Caco-2 (cell line): ENCODE measurements at regions not wholly inside any gene's neighbourhood (a gene's known extent, or its start where the extent isn't known, plus 50 kb on each side); places are given as distances from the start of the nearest gene placed in this dataset.

Experiments used
- BruUV-seq: library from RNA; stranded (reverse); fragments of 400-500 nt; replicated peaks from 2 replicates; lab custom pipeline; 2021; lab: Mats Ljungman, UMichigan
- CTCF ChIA-PET: fragments of 300-600 bp; sonication (Branson Sonifier 250); formaldehyde crosslinking; loops from one replicate; lab custom pipeline; 2022; ENCODE audit warnings: antibody characterized with exemption; lab: Charles Lee
- POLR2A ChIA-PET: fragments of 300-600 bp; sonication (Branson Sonifier 250); formaldehyde crosslinking; loops from one replicate; lab custom pipeline; 2022; ENCODE audit warnings: antibody characterized with exemption; lab: Charles Lee
- DNase-seq, 2 experiments: peaks; one replicate each; pipeline versions ENCODE4 v3.0.0 to v3.0.0-alpha.2; 2020 to 2022
- H3K27me3 ChIP-seq: replicated peaks from 2 replicates; pipeline ENCODE4 v1.6.0; 2011; ENCODE audit warnings: low read length; ENCODE audit not compliant: control insufficient read depth, insufficient read depth
- H3K36me3 ChIP-seq: 2 replicates; pipeline ENCODE4 v1.5.1; 2011; ENCODE audit warnings: low read length; ENCODE audit not compliant: control insufficient read depth, insufficient read depth
- H3K4me1 ChIP-seq: fragments of 250-450 bp; sonication (Bioruptor Pico); 2 replicates; pipeline ENCODE4 v1.5.1; 2020; ENCODE audit warnings: mild to moderate bottlenecking
- H3K4me3 ChIP-seq: 2 replicates; pipeline ENCODE4 v1.5.1; 2011; ENCODE audit warnings: low read depth, mild to moderate bottlenecking, control low read depth, low read length
- H3K9me3 ChIP-seq: fragments of 250-450 bp; sonication (Bioruptor Pico); 2 replicates; pipeline ENCODE4 v1.5.1; 2020; ENCODE audit warnings: mild to moderate bottlenecking, moderate library complexity
- H3K27ac Mint-ChIP-seq: one replicate; pipeline ENCODE4 v1.8.0; 2022; ENCODE audit warnings: mixed read lengths; ENCODE audit not compliant: unreplicated experiment
- H3K27me3 Mint-ChIP-seq: one replicate; pipeline ENCODE4 v1.8.0; 2022; ENCODE audit warnings: mixed read lengths; ENCODE audit not compliant: insufficient read depth, unreplicated experiment
- H3K36me3 Mint-ChIP-seq: one replicate; pipeline ENCODE4 v1.8.0; 2022; ENCODE audit warnings: mild to moderate bottlenecking, mixed read lengths; ENCODE audit not compliant: insufficient read depth, unreplicated experiment
- H3K4me1 Mint-ChIP-seq: one replicate; pipeline ENCODE4 v1.8.0; 2022; ENCODE audit warnings: low read depth, mixed read lengths; ENCODE audit not compliant: unreplicated experiment
- H3K4me3 Mint-ChIP-seq: one replicate; pipeline ENCODE4 v1.8.0; 2022; ENCODE audit warnings: mild to moderate bottlenecking, moderate library complexity, mixed read lengths; ENCODE audit not compliant: unreplicated experiment
- H3K9me3 Mint-ChIP-seq: one replicate; pipeline ENCODE4 v1.8.0; 2022; ENCODE audit warnings: mixed read lengths; ENCODE audit not compliant: unreplicated experiment
- intact Hi-C: fragments of 100-400 bp; cut with micrococcal nuclease; formaldehyde crosslinking; loops from one replicate; pipeline ENCODE4 v1.10.0; 2022; ENCODE audit not compliant: unreplicated experiment
- TF ChIP-seq, protein P1 (sequence below), 2 experiments: fragments of 200-600 bp in 1 of 2; IDR thresholded peaks; 1 replicate in 1 of 2; 2 replicates in 1 of 2; pipeline versions ENCODE4 v1.5.1 to v1.8.0; 2011 to 2022; ENCODE audit warnings: antibody characterized with exemption in 1 of 2, control low read depth in 1 of 2, inconsistent platforms in 1 of 2, low read depth in 1 of 2, low read length in 1 of 2, mild to moderate bottlenecking in 1 of 2, moderate library complexity in 1 of 2; ENCODE audit not compliant: insufficient read depth in 1 of 2, severe bottlenecking in 1 of 2, unreplicated experiment in 1 of 2

GRCh38 chr1:239882967-239883366 is 208.7 kb upstream of the FMN2 start:
- no peaks in the 10 kb centered on the region for H3K4me1 ChIP-seq
- H3K9me3 ChIP-seq = no peaks in the 10 kb centered on the region
- Mint-ChIP-seq H3K36me3 (no peaks in the 10 kb centered on the region), H3K4me1 (no peaks in the 10 kb centered on the region), H3K9me3 (no peaks in the 10 kb centered on the region), H3K27ac (no peak overlapping the region), H3K4me3 (no peak overlapping the region), H3K27me3 (no peaks in the 10 kb centered on the region)
- DNase-seq = no peak
- BruUV-seq = no TSS peak
- no peaks in the 10 kb centered on the region for H3K36me3 ChIP-seq
- no peak overlapping the region for H3K4me3 ChIP-seq
- TF ChIP-seq, protein P1, sequence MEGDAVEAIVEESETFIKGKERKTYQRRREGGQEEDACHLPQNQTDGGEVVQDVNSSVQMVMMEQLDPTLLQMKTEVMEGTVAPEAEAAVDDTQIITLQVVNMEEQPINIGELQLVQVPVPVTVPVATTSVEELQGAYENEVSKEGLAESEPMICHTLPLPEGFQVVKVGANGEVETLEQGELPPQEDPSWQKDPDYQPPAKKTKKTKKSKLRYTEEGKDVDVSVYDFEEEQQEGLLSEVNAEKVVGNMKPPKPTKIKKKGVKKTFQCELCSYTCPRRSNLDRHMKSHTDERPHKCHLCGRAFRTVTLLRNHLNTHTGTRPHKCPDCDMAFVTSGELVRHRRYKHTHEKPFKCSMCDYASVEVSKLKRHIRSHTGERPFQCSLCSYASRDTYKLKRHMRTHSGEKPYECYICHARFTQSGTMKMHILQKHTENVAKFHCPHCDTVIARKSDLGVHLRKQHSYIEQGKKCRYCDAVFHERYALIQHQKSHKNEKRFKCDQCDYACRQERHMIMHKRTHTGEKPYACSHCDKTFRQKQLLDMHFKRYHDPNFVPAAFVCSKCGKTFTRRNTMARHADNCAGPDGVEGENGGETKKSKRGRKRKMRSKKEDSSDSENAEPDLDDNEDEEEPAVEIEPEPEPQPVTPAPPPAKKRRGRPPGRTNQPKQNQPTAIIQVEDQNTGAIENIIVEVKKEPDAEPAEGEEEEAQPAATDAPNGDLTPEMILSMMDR (IDR thresholded peaks at IDR 0.05; ENCODE audit: insufficient read depth in 1 of 2, low read depth in 1 of 2, low read length in 1 of 2, severe bottlenecking in 1 of 2, unreplicated experiment in 1 of 2) = no peak
- POLR2A ChIA-PET = no interaction called here
- intact Hi-C loops = no loop called here
- H3K27me3 ChIP-seq = no peaks in the 10 kb centered on the region
- CTCF ChIA-PET = no interaction called here

DNA sequence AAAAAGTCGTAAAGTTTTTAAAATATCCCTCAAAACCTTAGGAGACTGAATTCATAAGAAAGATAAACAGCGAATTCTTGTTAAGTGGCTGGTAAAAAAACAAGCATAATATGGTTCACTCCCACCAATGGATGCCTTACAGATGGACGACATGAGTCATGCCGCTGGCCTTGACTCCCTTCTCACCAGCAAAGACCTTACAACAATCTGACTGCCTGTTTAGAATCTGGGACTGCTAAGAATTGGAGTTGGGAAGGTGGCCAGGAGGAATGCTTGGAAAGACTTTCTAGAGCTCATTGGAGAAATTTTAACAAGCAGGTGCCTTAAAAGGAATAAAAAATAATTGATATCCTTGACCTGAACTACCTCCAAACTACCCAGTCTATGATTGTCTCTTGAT is 206.9 kb upstream of the FMN2 start:
- CTCF ChIA-PET = no interaction called here
- POLR2A ChIA-PET = no interaction called here
- Mint-ChIP-seq H3K27me3 (no peaks in the 10 kb centered on the region), H3K4me3 (no peak overlapping the region), H3K4me1 (no peaks in the 10 kb centered on the region), H3K36me3 (no peaks in the 10 kb centered on the region), H3K9me3 (no peaks in the 10 kb centered on the region), H3K27ac (no peak overlapping the region)
- DNase-seq = no peak
- intact Hi-C loops = no loop called here
- Histone ChIP-seq H3K27me3 (no peaks in the 10 kb centered on the region), H3K36me3 (no peaks in the 10 kb centered on the region), H3K4me3 (no peak overlapping the region), H3K9me3 (no peaks in the 10 kb centered on the region), H3K4me1 (no peaks in the 10 kb centered on the region)
- BruUV-seq = no TSS peak
- TF ChIP-seq, protein P1 (IDR thresholded peaks at IDR 0.05; ENCODE audit: insufficient read depth in 1 of 2, low read depth in 1 of 2, low read length in 1 of 2, severe bottlenecking in 1 of 2, unreplicated experiment in 1 of 2) = no peak

- no peaks in the 10 kb centered on the region for H3K36me3 ChIP-seq
- Mint-ChIP-seq H3K4me1 (no peaks in the 10 kb centered on the region), H3K27me3 (no peaks in the 10 kb centered on the region), H3K9me3 (no peaks in the 10 kb centered on the region), H3K4me3 (no peak overlapping the region), H3K36me3 (no peaks in the 10 kb centered on the region), H3K27ac (no peak overlapping the region)
- CTCF ChIA-PET = no interaction called here
- intact Hi-C loops = no loop called here
- no peak overlapping the region for H3K4me3 ChIP-seq
- DNase-seq = no peak
- POLR2A ChIA-PET = no interaction called here
- TF ChIP-seq, protein P1 (IDR thresholded peaks at IDR 0.05; ENCODE audit: insufficient read depth in 1 of 2, low read depth in 1 of 2, low read length in 1 of 2, severe bottlenecking in 1 of 2, unreplicated experiment in 1 of 2) = no peak
- no peaks in the 10 kb centered on the region for H3K4me1 ChIP-seq
- no peaks in the 10 kb centered on the region for H3K9me3 ChIP-seq
- BruUV-seq = no TSS peak
- H3K27me3 ChIP-seq = no peaks in the 10 kb centered on the region
Measured at GRCh38 chr1:239886266-239886665, 205.4 kb upstream of the FMN2 start.
